ENCODE measurements at regions not wholly inside any gene's neighbourhood (a gene's known extent, or its start where the extent isn't known, plus 50 kb on each side); places are given as distances from the start of the nearest gene placed in this dataset.

- Histone ChIP-seq H3K4me3 (no peak overlapping the region), H3K9ac (no peak overlapping the region), H3K9me3 (ENCODE audit: low read depth) (no peaks in the 10 kb centered on the region), H3K27ac (no peak overlapping the region), H4K20me1 (ENCODE audit: low read depth) (no peaks in the 10 kb centered on the region), H3K4me2 (no peak overlapping the region), H3K27me3 (no peaks in the 10 kb centered on the region), H3K79me2 (ENCODE audit: low read depth) (no peaks in the 10 kb centered on the region), H3F3A (ENCODE audit: low read depth) (no peaks in the 10 kb centered on the region), H3K36me3 (no peaks in the 10 kb centered on the region), H2AFZ (replicated peaks) (no peak overlapping the region), H3K4me1 (no peaks in the 10 kb centered on the region)
- TF ChIP-seq EZH2phosphoT487 (IDR thresholded peaks at IDR 0.05) (no peak), EZH2 (IDR thresholded peaks at IDR 0.05) (no peak)
- TF ChIP-seq, protein P1, sequence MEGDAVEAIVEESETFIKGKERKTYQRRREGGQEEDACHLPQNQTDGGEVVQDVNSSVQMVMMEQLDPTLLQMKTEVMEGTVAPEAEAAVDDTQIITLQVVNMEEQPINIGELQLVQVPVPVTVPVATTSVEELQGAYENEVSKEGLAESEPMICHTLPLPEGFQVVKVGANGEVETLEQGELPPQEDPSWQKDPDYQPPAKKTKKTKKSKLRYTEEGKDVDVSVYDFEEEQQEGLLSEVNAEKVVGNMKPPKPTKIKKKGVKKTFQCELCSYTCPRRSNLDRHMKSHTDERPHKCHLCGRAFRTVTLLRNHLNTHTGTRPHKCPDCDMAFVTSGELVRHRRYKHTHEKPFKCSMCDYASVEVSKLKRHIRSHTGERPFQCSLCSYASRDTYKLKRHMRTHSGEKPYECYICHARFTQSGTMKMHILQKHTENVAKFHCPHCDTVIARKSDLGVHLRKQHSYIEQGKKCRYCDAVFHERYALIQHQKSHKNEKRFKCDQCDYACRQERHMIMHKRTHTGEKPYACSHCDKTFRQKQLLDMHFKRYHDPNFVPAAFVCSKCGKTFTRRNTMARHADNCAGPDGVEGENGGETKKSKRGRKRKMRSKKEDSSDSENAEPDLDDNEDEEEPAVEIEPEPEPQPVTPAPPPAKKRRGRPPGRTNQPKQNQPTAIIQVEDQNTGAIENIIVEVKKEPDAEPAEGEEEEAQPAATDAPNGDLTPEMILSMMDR (IDR thresholded peaks at IDR 0.05), result no peak
- peaks cover 22% of the 10 kb centered on the region for H3K4me1 Mint-ChIP-seq
- H3K27ac Mint-ChIP-seq, result peak overlapping the region; percentile 2
- no peak for DNase-seq (ENCODE audit: low spot score)
- peaks cover 6% of the 10 kb centered on the region for H3K27me3 Mint-ChIP-seq (ENCODE audit: insufficient read depth, low read depth)
- H3K9me3 Mint-ChIP-seq, result peaks cover 5% of the 10 kb centered on the region
- H3K4me3 Mint-ChIP-seq, result no peak overlapping the region
- H3K36me3 Mint-ChIP-seq, result no peaks in the 10 kb centered on the region
These were observed 348.3 kb downstream of the CDH26 start for GRCh38 chr20:60306551-60306950.

DNA sequence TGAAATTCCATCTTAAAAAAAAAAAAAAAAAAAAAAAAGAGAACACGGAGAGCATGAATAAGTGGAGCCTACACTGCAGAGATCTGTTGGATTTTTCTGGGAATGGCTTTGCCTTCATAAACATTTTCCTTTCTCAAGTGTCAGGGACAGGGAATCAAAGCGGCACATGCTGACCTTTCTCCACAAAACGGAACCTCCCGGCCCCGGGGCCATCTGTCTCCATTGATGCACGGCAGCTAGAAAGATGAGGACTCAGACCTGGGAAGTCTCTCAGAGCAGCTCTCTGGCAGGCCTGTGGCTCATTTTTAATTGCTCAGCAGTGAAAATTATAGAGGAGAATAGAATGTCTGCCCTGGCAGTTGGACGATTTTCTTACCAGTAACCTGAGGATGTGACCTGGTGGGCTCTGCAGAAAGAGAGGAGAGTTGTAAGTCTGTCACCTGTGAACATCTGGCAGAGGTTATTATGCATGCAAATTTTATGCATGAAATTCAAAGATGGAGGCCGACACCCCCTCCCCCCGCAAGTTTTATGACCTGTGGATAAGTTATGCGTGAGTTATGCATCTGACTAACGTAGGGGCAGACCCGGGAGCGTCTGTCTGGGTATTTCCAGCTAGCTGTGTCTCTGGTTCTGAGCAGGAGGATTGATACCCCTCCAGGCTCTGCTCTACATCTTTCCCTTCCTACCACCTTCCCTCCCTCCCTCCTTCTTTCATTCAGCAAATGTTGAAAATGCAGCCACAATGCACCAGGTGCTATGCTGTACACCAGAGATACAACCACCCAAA lies 352.5 kb downstream of the CDH26 start:
- peaks cover 11% of the 10 kb centered on the region for H3K9me3 Mint-ChIP-seq
- Histone ChIP-seq H2AFZ (replicated peaks) (no peak overlapping the region), H3K4me3 (no peak overlapping the region), H3K4me1 (no peaks in the 10 kb centered on the region), H3K36me3 (no peaks in the 10 kb centered on the region), H3K9ac (no peak overlapping the region), H3K27me3 (no peaks in the 10 kb centered on the region), H3K4me2 (no peak overlapping the region), H4K20me1 (ENCODE audit: low read depth) (no peaks in the 10 kb centered on the region), H3K27ac (no peak overlapping the region), H3K9me3 (ENCODE audit: low read depth) (no peaks in the 10 kb centered on the region), H3F3A (ENCODE audit: low read depth) (no peaks in the 10 kb centered on the region), H3K79me2 (ENCODE audit: low read depth) (no peaks in the 10 kb centered on the region)
- H3K4me3 Mint-ChIP-seq, result no peak overlapping the region
- no peaks in the 10 kb centered on the region for H3K36me3 Mint-ChIP-seq
- peaks cover 29% of the 10 kb centered on the region for H3K4me1 Mint-ChIP-seq
- TF ChIP-seq, protein P1 (IDR thresholded peaks at IDR 0.05), result no peak
- TF ChIP-seq EZH2 (IDR thresholded peaks at IDR 0.05), result no peak
- no peak for TF ChIP-seq EZH2phosphoT487 (IDR thresholded peaks at IDR 0.05)
- peaks cover 12% of the 10 kb centered on the region for H3K27me3 Mint-ChIP-seq (ENCODE audit: insufficient read depth, low read depth)
- DNase-seq (ENCODE audit: low spot score), result no peak
- H3K27ac Mint-ChIP-seq, result no peak overlapping the region

- no peak overlapping the region for H3K27ac Mint-ChIP-seq
- TF ChIP-seq EZH2 (IDR thresholded peaks at IDR 0.05) (no peak), EZH2phosphoT487 (IDR thresholded peaks at IDR 0.05) (no peak)
- TF ChIP-seq, protein P1 (IDR thresholded peaks at IDR 0.05), result no peak
- no peaks in the 10 kb centered on the region for H3K27me3 ChIP-seq
- no peaks in the 10 kb centered on the region for H3K36me3 Mint-ChIP-seq
- peaks cover 36% of the 10 kb centered on the region for H3K4me1 Mint-ChIP-seq
- H3K4me1 ChIP-seq, result no peaks in the 10 kb centered on the region
- no peak overlapping the region for H3K4me3 Mint-ChIP-seq
- H3K4me2 ChIP-seq, result no peak overlapping the region
- peaks cover 15% of the 10 kb centered on the region for H3K27me3 Mint-ChIP-seq (ENCODE audit: insufficient read depth, low read depth)
- no peaks in the 10 kb centered on the region for H3K36me3 ChIP-seq
- no peaks in the 10 kb centered on the region for H3K79me2 ChIP-seq (ENCODE audit: low read depth)
- no peak for DNase-seq (ENCODE audit: low spot score)
- no peak overlapping the region for H3K9ac ChIP-seq
- H3K9me3 Mint-ChIP-seq, result peaks cover 11% of the 10 kb centered on the region
- H3F3A ChIP-seq (ENCODE audit: low read depth), result no peaks in the 10 kb centered on the region
- no peak overlapping the region for H3K4me3 ChIP-seq
- no peaks in the 10 kb centered on the region for H4K20me1 ChIP-seq (ENCODE audit: low read depth)
- no peaks in the 10 kb centered on the region for H3K9me3 ChIP-seq (ENCODE audit: low read depth)
- no peak overlapping the region for H2AFZ ChIP-seq (replicated peaks)
- H3K27ac ChIP-seq, result no peak overlapping the region
These were observed 355.0 kb downstream of the CDH26 start for GRCh38 chr20:60313191-60313590.
